Spleen (tissue), 11 donors: ENCODE measurements at regions not wholly inside any gene's neighbourhood (a gene's known extent, or its start where the extent isn't known, plus 50 kb on each side); places are given as distances from the start of the nearest gene placed in this dataset.

Source experiments
- DNase-seq: peaks from one replicate; pipeline ENCODE4 v3.0.0-alpha.2; 2020
- H3K27ac ChIP-seq, 8 donors: fragments of 200-600 bp; sonication (generic) in 7 of 8; 1 replicate in 4 of 8; 2 replicates in 4 of 8; pipeline versions ENCODE4 v1.5.0 to v1.8.0; 2016 to 2021; ENCODE audit warnings: inconsistent platforms in 4 of 8, mild to moderate bottlenecking in 4 of 8, moderate library complexity in 1 of 8
- H3K27me3 ChIP-seq, 7 donors: fragments of 200-600 bp; sonication (generic) in 6 of 7; replicated peaks in 1 of 7; 1 replicate in 4 of 7; 2 replicates in 3 of 7; pipeline versions ENCODE4 v1.5.0 to v1.8.0; 2016 to 2021; ENCODE audit warnings: inconsistent platforms in 3 of 7, mild to moderate bottlenecking in 1 of 7
- H3K36me3 ChIP-seq, 6 donors: fragments of 200-600 bp; sonication (generic) in 5 of 6; 1 replicate in 4 of 6; 2 replicates in 2 of 6; pipeline versions ENCODE4 v1.5.0 to v1.8.0; 2016 to 2021; ENCODE audit warnings: inconsistent platforms in 2 of 6
- H3K4me1 ChIP-seq, 6 donors: fragments of 200-600 bp; sonication (generic) in 5 of 6; 1 replicate in 3 of 6; 2 replicates in 3 of 6; pipeline versions ENCODE4 v1.5.0 to v1.8.0; 2016 to 2021; ENCODE audit warnings: inconsistent platforms in 3 of 6
- H3K4me3 ChIP-seq, 8 donors: fragments of 200-600 bp; sonication (generic) in 7 of 8; 1 replicate in 4 of 8; 2 replicates in 4 of 8; pipeline versions ENCODE4 v1.5.0 to v1.8.0; 2016 to 2021; ENCODE audit warnings: inconsistent platforms in 4 of 8, mild to moderate bottlenecking in 4 of 8, moderate library complexity in 2 of 8
- H3K9me3 ChIP-seq, 8 donors: fragments of 200-600 bp; sonication (generic) in 7 of 8; 1 replicate in 4 of 8; 2 replicates in 4 of 8; pipeline versions ENCODE4 v1.5.0 to v1.8.0; 2016 to 2021; ENCODE audit warnings: inconsistent platforms in 4 of 8
- CTCF ChIP-seq, 11 experiments: fragments of 200-600 bp in 7 of 11; fragments of 450-650 bp in 4 of 11; sonication (generic) in 4 of 11; IDR thresholded peaks in 8 of 11; conservative IDR thresholded peaks in 3 of 11; 1 replicate in 7 of 11; 2 replicates in 4 of 11; pipeline versions ENCODE4 v1.4.0 to v1.8.0; 2016 to 2021; ENCODE audit warnings: antibody characterized with exemption in 11 of 11, inconsistent platforms in 4 of 11, mild to moderate bottlenecking in 1 of 11
- POLR2A ChIP-seq, 3 donors: fragments of 450-650 bp; IDR thresholded peaks; one replicate each; pipeline ENCODE4 v1.5.1; 2017; ENCODE audit warnings: antibody characterized with exemption in 3 of 3, mild to moderate bottlenecking in 1 of 3
- POLR2AphosphoS5 ChIP-seq, 3 donors: sonication (generic); formaldehyde crosslinking; IDR thresholded peaks; one replicate each; pipeline ENCODE4 v1.5.1; 2017; ENCODE audit warnings: antibody characterized with exemption in 3 of 3
- WGBS, 5 donors: extraction: QIAGEN DNeasy Blood & Tissue Kit in 3 of 5; methylation state at CpG; one replicate each; pipeline versions ENCODE4 v1.1.5 to v1.1.7; 2013 to 2018; 5-methylcytosine and 5-hydroxymethylcytosine counted together
- intact Hi-C: fragments of 100-400 bp; cut with DNase I; formaldehyde crosslinking; loops from one replicate; pipeline ENCODE4 v1.15.0; 2023; ENCODE audit warnings: low total_unique reads
- donor health status: healthy with polysubstance abuse.
- donor health status: DM: no; HTN: no; CAD: no; lungs with moderate emphysema.
- donor health status: DM: no; HTN: no; CAD: no.
- donor health status: Bipolar disorder and iron deficiency.
- donor health status: healthy.
- donor health status: DM: no; HTN: no; CAD: no.
- donor health status: DM: yes; HTN: yes; CAD: no.

GRCh38 chr16:13545271-13545670, 374.7 kb upstream of the ERCC4 start:
- H3K36me3 ChIP-seq: no peaks in the 10 kb centered on the region
- H3K4me1 ChIP-seq: no peaks in the 10 kb centered on the region
- peaks cover 0 to 6% (median 0%) of the 10 kb centered on the region in 7 donors for H3K27me3 ChIP-seq
- intact Hi-C loops: no loop called here
- no peak overlapping the region for H3K27ac ChIP-seq
- peaks cover 0 to 3% (median 0%) of the 10 kb centered on the region in 8 donors for H3K9me3 ChIP-seq
- TF ChIP-seq CTCF (IDR thresholded peaks at IDR 0.05 in 8 of 11, conservative IDR thresholded peaks at IDR 0.05 in 3 of 11) (no peak), POLR2A (IDR thresholded peaks at IDR 0.05) (no peak), POLR2AphosphoS5 (IDR thresholded peaks at IDR 0.05) (no peak)
- DNase-seq: no peak
- WGBS, 5 donors: 88 to 91% (median 90%) methylated on average over 2 of the region's 2 CpGs
- no peak overlapping the region for H3K4me3 ChIP-seq

GRCh38 chr16:13550254-13550653, 369.7 kb upstream of the ERCC4 start:
- no peak overlapping the region for H3K27ac ChIP-seq
- H3K36me3 ChIP-seq: no peaks in the 10 kb centered on the region
- no peaks in the 10 kb centered on the region for H3K4me1 ChIP-seq
- DNase-seq: no peak
- intact Hi-C loops: no loop called here
- 83 to 88% (median 85%) methylated on average over 6 of the region's 6 CpGs for WGBS, 5 donors
- H3K9me3 ChIP-seq: peaks cover 0 to 10% (median 0%) of the 10 kb centered on the region in 8 donors
- no peak for TF ChIP-seq CTCF (IDR thresholded peaks at IDR 0.05 in 8 of 11, conservative IDR thresholded peaks at IDR 0.05 in 3 of 11)
- no peak overlapping the region for H3K4me3 ChIP-seq
- peaks cover 0 to 4% (median 0%) of the 10 kb centered on the region in 7 donors for H3K27me3 ChIP-seq

- TF ChIP-seq CTCF (IDR thresholded peaks at IDR 0.05 in 8 of 11, conservative IDR thresholded peaks at IDR 0.05 in 3 of 11) (no peak), POLR2A (IDR thresholded peaks at IDR 0.05) (no peak), POLR2AphosphoS5 (IDR thresholded peaks at IDR 0.05) (no peak)
- Histone ChIP-seq H3K4me3 (no peak overlapping the region), H3K27me3 (peaks cover 0 to 15% (median 0%) of the 10 kb centered on the region in 7 donors), H3K4me1 (no peaks in the 10 kb centered on the region), H3K9me3 (peaks cover 0 to 15% (median 0%) of the 10 kb centered on the region in 8 donors), H3K27ac (no peak overlapping the region), H3K36me3 (no peaks in the 10 kb centered on the region)
- 64 to 71% (median 66%) methylated on average over 15 of the region's 15 CpGs for WGBS, 5 donors
- DNase-seq: no peak
- intact Hi-C loops: no loop called here
Measured at GRCh38 chr16:13552062-13552959, 367.6 kb upstream of the ERCC4 start.

GRCh38 chr16:13552960-13553257, 367.0 kb upstream of the ERCC4 start:
- intact Hi-C loops: no loop called here
- Histone ChIP-seq H3K36me3 (no peaks in the 10 kb centered on the region), H3K27me3 (peaks cover 0 to 20% (median 0%) of the 10 kb centered on the region in 7 donors), H3K4me1 (no peaks in the 10 kb centered on the region), H3K4me3 (no peak overlapping the region), H3K27ac (no peak overlapping the region), H3K9me3 (peaks cover 0 to 15% (median 0%) of the 10 kb centered on the region in 8 donors)
- DNase-seq: no peak
- TF ChIP-seq POLR2A (IDR thresholded peaks at IDR 0.05): no peak
